ENCODE measurements at regions not wholly inside any gene's neighbourhood (a gene's known extent, or its start where the extent isn't known, plus 50 kb on each side); places are given as distances from the start of the nearest gene placed in this dataset.
"Not testable (repeated sequence)": the region's sequence is repeated elsewhere in the genome, so short reads cannot be mapped to it uniquely, and the experiment has no call there.

DNA sequence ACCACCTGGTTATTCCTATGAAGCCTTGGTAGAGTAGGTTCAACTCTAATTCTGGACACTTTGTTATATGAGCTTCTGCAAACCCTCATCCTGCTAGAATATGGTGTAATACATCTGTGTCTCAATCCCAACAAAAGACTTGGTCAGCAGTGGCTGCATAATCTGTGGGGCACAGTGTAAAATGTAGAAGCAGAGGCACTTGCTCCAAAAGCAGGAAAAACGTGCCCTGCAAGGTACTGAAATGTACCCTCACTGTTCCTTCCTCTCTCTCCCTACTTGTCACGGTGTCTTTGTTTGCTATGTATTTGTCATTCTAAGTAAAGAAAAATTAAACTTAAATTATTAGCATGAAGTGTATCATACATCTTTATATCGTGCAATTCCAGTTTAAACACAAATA is 267.9 kb downstream of the BCL11B start:
- no peak for DNase-seq (ENCODE audit: low spot score)

DNA sequence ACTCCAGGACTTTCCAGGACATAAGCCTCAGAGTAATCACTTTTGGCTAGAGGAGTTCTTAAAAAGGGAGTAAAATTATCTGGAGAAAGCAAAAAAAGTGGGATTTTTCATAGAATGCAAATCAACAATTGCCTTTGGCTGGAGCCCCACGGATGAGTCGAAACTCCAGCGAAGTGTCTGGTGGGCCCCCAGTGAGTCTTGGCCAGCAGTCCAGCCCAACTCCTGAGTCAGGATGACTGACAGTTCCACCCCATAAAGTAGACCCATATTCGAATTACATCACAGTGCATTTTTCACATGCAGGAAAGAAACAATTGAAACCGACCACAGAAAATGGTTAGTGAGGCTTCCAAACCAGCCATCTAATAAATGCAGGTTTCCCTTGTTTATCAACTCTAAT is 265.7 kb downstream of the BCL11B start:
- no peak for DNase-seq (ENCODE audit: low spot score)

DNA sequence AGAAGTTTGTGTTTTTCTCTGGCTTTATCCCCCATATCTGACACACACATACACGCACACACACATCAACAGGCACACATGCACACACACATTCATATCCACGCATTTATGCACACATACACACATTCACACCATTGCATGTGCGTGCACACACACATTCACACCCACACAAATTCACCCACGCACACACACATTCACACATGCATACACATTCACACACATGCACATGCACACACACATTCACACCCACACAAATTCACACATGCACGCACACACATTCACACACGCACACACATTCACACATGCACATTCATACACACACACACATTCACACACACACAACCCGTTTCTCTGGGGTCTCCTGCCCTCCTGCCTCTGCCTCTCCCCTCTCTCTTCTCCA is 264.2 kb downstream of the BCL11B start:
- DNase-seq (ENCODE audit: low spot score), result no peak

DNA sequence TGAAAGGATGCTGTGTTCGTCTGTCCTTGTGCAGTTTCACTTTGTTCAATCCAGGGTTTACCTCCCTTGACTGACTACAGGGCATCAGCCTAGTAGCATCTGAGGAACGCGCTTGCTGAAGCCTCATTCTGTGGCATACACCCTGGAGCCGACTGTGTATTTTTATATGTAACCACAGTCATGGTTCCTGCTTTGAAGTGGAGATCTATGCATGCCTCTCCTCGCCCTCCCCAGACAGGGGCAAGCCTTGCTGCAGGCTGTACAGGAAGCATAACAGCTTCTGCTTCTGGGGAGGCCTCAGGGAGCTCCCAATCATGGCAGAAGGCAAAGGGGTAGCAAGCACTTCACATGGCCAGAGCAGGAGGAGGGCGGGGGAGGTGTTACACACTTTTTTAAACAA is 262.1 kb downstream of the BCL11B start:
- DNase-seq (ENCODE audit: low spot score), result no peak

DNA sequence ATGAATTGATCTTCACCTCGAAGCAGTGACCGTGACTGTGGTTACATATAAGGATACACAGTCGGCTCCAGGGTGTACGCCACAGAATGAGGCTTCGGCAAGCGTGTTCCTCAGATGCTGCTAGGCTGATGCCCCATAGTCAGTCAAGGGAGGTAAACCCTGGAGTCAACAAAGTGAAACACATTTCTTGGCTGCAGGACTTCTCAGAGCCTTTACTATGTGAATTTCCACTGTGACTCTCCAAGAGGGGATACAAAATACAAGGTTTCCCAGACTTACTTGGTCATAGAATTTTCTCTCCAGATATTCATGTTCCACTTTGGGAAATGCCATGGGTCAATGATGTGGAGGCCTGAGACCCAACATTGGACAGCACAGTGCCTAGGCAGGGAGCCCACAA is 260.6 kb downstream of the BCL11B start:
- DNase-seq (ENCODE audit: low spot score), result no peak

DNA sequence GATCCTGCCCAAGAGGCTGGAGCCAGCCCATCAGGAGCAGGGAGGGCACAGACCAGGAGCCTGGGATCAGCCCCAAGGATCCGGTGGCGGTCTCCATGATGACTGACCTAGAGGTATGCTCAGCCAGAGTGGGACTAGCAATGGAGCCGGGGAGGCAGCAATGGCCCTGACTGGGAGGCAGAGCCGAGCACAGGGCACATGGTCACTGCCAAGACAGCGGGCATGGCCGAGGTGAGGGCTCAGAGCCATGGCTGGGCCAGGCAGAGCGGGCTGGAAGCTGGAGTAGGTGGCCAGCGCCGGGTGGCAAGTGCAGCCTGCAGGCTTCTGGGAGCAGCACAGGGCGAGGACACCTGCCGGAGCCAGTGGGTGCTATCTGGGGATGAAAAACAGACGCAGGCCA is 259.3 kb downstream of the BCL11B start:
- no peak for DNase-seq (ENCODE audit: low spot score)

DNA sequence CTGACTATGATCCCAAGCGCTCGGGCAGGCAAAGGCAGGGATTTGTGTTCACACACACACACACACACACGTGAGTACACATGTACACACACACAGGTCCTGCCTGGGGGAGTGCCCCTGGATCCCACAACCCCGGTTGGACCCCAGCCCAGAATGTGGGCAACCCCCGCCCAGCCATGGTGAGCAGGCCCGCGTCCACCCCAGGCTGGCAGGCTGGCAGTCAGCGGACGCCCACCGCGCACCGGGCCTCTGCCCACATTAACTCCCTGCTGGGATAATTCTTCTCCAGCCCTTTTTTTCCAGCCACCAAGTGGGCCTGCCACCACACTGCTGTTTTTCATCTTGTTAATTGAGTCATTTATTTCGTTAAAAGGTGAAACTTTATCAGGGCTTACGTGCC is 256.2 kb downstream of the BCL11B start:
- DNase-seq (ENCODE audit: low spot score), result no peak

DNA sequence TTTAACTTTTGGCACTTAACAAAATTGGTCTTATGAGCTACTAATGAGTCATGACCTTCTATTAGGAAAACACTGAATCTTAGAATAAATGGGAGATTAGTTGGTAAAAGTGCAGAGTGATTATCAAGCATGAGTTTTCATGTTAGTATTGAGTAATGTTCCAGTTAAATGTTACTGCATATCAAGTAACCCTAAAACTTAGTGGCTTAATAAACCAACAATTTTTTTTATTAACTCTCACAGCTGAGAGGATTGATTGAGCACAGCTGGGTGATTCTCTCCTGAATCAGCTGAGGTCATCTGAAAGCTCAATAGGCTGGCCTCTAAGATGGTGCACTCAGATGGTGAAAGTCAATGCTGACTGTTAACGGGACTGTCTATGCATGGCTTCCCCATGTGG is 248.6 kb downstream of the BCL11B start:
- no peak for DNase-seq (ENCODE audit: low spot score)

DNA sequence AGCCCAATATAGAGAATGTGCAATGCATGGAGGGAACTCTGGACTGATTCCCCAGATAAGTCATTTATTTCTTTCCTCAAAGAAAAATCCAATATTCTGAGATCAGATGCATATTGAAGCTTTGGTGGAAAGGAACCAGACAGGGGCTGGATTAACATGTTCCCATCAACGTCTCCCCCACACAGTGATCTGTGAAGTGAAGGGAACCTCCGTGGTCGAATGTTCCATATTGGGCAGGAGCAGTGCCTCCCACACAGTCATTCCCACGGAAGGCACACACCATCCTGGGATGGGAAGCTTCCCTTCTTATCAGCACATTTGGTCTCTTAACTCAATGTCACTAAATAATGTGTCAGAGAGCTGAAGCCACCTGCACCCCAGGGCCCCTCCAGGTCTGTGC is 247.1 kb downstream of the BCL11B start:
- no peak for DNase-seq (ENCODE audit: low spot score)

DNA sequence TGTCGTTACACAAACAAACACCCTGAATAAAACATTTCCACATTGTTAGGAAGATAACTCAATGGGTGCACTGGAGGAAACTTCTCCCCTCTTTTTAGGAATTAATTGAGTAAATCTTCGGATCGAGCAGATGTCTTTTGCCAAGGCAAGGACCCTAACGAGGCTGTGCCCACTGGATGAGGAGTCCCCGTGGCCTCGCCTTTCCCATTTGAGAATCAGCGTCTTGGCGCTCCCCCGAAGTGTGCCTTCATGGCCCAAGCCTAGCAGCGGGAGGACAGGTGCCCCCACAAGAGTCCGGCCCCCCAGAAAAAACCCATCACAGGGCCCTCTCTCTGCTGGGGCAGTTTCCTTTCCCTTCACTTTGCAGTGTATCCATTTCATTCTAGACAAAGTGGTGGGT is 246.6 kb downstream of the BCL11B start:
- DNase-seq (ENCODE audit: low spot score), result no peak

DNA sequence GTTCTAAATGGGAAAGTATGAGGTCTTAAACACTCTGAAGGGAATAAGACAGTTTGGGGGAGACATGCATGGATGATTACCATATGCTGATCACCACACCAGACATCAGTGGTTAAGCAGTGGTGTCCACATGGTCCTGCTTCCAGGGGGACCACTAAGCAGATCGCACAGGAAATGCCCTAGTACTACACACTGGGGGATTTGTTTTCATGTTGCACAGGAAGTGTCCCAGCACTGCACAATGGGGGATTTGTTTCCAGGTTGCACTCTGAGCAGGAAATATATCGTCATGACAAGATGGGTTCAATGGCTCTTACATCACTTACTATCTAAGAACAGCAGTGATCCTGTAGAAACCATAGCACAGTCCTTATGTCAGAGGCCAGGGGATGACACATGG is 245.5 kb downstream of the BCL11B start:
- DNase-seq (ENCODE audit: low spot score), result no peak

DNA sequence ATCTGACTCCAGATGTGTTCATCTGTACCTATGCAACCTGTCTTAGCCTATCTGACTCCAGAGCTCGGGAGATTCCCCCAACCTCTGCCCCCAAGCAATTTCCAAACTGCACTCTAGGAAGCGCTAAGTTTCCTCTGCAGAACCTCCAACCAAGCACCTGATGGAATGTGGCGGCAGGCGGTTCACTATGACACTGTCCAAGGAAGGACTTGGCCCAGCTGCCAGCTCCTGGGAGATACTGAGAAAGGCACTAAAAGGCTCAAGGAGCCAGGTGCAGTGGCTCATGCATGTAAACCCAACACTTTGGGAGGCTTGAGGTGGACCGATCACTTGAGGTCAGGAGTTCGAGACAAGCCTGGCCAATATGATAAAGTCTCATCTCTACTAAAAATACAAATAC is 244.0 kb downstream of the BCL11B start:
- no peak for DNase-seq (ENCODE audit: low spot score)

DNA sequence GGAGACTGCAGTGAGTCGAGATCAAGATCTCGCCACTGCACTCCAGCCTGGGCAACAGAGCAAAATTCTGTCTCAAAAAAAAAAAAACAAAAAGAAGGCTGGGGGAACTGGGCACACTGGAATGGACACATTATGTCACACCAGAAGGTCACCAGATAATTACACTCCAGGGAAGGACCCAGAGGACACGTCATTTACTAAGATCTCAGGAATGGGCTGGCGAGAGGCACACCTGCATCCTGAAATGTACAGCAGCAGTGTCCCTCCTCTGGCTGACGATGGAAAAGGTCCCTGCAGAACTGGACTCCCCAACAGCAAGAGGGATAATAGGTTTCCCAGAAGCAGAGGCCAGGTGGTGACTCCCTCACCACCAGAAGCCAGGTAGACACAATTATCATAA is 243.5 kb downstream of the BCL11B start:
- DNase-seq (ENCODE audit: low spot score), result no peak

DNA sequence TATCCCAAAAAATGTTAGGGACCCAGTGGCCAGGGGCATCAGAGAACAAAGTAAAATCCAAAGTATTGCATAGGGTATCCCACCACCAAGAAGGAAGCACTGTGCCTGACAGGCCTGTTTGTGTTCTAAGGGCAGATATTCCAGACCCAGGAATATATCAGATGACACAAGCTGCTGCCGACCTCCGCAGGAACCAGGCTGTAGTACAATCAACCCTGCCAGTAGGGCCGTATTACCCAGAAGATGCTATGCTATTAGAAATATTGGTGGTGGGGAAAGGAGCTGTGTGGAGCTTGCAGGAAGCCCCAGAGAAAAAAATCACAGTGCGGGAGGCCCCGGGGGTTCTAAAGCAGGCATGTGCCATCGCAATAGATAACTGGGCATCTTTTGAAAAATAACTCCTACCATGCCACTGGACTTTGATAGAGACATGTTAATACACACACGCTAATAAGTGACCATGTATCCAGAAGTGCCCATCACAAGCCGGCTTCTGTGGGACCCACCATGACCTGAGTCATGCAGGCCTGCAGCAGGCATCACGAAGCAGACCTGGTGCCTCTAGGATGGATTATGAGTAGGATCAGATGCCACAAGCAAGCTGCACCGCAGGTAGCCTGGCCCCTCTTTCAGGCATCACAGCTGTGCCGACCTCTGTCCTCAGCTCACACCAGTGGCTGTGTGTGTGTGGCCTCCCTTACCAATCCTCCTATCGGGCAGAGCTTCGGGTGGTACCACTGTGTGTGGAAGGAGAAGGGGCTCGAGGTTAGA is 242.7 kb downstream of the BCL11B start:
- DNase-seq (ENCODE audit: low spot score), result no peak

DNA sequence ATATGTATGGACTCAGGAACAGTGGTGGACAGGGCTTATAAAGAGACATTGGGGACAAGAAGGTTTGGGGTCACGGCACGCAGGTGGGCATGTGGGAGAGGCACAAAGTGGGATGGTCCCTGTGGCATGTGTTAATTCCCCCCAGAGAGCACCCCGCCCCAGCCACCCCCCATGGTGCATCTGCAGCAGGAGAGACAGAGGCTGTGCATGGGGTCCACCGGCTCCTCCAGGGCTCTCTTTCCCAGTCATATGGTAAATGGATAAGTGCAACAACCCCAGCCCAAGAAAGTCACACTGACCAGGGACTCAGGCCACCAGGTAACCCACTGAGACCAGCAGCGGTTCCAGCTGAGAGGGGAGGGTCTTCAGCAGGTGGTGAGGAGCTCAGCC is 242.1 kb downstream of the BCL11B start:
- no peak for DNase-seq (ENCODE audit: low spot score)

DNA sequence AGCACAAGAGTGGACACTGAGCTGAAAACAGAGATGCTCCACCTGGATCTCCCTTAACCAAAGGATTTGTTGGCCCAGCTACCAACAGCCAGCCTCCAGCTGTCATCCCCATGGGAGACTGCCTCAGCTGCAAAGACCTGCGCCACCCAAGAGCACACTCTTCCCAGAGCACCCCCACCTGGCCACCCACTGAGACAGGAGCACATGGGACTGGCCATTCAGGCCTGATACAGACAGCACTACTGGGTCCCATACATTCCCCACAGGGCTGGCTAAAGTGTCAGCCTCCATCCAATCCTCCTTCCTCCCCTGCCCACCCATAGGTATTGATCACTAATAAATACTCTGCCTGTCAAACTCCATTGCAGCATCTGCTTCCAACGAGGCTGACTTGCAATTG is 241.5 kb downstream of the BCL11B start:
- DNase-seq (ENCODE audit: low spot score), result no peak

DNA sequence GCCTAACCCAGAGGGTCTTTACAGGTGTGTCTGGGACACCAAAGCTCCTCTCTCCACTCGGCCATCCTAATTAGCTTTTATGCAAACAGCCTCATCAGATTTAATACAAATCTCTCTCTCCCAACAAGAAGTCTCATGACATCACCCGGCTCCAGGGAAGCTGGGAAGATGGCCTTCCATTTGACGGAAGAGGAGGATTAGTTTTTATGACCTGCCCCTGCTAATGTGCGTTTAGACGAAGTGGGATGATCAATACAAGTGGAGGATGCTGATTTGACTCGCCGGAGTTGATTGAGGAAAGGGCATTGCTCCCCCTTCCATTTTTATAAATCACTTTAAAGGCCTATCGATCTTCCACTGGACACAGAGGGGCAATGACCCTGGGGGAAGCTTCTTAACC is 239.2 kb downstream of the BCL11B start:
- DNase-seq (ENCODE audit: low spot score), result no peak

DNA sequence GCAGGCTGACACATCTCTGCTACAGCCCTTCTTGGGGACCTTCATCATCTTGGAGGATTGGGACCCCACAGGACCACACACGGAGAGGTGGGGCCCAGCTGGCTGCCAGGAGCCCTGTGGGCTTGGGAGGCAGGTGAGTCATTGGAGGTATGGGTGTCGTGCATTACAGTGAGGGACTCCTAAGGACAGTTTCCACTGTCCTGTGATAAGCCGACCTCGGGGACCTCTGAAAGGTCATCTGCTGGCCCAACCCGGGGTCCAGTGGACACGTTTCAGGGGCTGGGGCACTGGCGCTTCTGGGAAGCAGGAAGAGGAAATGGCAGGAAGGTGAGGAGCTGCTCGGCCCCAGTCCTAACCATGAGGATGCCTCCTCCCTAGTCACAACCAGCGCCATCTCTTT is 238.0 kb downstream of the BCL11B start:
- no peak for DNase-seq (ENCODE audit: low spot score)

DNA sequence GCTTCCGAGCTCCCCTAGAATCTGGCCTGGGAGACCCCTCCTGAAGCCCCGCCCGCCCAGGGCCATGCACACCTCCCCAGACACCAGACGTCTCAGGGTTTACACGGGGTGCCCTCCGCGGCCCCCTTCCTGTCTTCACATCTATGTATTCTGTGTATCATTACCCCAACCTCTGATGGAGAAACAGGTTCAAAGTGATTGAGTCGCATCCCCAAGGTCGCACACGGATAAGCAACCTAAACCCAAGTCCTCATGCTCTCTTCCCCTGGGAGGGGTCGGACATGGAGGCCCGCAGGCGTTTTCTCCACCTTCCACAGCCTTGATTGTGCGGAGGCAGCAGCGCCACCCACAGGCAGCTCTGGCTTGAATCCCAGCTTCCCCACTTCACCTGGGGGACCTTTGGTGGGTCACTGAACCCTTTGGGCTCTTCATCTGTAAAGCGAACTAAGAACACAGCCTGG is 237.3 kb downstream of the BCL11B start:
- DNase-seq (ENCODE audit: low spot score), result no peak

DNA sequence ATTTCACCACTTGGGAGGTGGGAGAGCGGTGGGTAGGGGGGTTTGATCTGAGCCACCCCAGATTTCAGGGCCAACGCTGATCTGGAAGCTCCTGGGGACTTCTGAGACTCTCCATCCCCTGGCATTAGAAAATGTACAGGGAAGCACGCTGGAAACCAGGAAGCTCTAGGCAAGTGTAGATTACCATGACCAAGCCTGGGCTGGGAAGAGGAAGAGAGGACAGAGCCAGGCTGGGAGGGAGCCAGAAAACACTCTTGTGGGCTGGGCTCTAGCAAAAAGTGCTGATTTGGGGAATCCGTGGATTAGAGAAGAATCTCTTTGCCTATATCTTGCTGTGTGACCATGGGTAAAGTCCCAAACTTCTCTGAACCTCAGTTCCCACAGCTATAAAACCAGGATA is 236.7 kb downstream of the BCL11B start:
- DNase-seq (ENCODE audit: low spot score), result no peak

DNA sequence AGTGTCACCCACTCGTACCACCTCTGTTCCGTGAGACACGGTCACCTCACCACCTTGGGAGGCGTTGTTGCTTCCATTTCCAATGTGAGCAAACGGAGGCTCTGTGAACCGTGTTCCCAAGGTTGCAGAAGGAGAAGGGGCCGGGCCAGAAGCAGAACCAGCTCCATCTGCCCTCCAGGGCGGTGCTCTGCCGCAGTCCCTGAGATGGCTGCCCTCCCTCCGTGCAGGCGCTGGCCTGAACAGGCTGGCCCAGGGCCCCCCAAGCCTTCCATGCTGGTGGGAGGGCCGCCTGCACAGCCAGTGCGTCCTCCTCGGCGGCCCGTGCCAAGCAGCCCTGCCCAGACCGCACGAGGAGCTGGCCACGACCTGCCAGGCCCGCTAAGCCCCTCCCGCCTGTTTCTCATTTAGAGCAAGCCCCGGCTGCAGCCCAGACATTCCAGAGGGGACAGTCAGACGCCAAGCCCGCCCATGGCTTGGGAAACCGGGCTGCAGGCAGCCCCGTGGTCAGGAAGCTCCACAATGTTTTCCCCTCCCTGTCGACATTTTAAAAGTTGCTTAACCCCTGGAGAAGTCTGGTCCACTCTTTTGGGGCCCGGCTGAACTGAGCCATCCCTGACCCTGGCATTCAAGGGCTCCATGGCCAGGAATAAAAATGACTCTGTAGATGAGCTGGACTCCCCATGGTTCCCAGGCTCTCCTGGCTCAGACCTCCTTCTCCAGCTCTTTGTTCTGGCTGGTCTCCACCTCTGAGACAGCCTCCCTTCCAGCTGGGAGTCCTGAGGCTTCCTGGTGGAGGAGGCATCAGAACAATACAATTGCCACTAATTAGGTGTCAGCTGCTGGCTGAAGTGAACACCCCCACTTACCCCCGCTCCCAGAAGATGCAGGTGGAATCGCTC is 236.0 kb downstream of the BCL11B start:
- no peak for DNase-seq (ENCODE audit: low spot score)

DNA sequence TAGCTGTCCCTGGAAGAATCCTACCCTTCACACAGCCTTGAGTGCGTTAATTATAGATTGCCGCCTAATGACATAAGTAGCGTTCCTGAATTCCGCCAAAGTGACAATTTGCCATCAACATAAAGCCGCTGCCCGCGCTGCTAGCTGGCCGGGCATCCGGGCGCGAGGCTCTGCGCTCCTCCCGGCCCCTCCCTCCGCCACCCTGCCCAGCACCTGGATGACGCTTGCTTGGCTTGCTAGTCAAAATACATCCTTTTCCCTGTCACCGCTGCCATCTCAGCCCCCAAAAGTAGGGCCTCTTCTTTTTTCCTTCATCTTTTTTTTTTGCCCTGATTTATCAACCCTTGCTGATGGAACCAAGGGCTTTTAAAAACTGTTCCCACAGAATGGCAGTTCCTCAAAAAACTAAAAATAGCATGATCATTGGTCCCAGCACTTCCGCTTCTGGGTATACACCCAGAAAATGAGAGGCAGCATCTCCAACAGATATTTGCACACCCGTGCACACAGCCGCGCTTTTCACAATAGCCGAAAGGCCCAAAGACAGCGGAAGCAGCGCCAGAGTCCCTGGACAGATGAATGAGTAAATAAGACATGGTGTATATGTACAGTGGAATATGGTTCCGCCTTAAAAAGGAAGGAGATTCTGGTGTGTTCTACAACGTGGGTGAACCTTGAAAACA is 235.2 kb downstream of the BCL11B start:
- no peak for DNase-seq (ENCODE audit: low spot score)

DNA sequence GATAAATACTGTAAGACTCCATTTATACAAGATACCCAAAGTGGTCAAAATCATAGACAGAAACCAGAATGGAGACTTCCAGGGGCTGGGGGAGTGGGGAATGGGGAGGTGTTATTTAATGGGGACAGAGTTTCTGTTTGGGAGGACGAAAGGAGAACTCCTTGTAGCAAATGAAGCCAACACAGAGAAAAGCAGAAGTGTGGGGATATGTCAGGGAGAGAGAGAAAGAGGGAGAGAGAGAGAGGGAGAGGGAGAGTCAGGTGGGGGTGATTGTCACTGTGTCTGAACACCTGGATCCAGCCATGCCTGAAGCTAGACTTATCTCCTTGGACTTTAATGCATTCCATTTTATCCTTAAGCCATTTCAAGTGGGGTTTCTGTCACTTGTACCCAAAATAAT is 234.7 kb downstream of the BCL11B start:
- not testable (repeated sequence) for DNase-seq (ENCODE audit: low spot score)

Data from HuH-7 (cell line).